NCI-H82 treated with DMSO at 0.1 percent for 48 hours (cell line): ENCODE measurements at regions not wholly inside any gene's neighbourhood (a gene's known extent, or its start where the extent isn't known, plus 50 kb on each side); places are given as distances from the start of the nearest gene placed in this dataset.
A peak's percentile ranks its signal among the peaks of the same experiment; 100 is the strongest.

Experiments used
- DNase-seq: peaks from one replicate; lab custom pipeline; 2025; ENCODE audit not compliant: unreplicated experiment; lab: John Stamatoyannopoulos, UW

DNA sequence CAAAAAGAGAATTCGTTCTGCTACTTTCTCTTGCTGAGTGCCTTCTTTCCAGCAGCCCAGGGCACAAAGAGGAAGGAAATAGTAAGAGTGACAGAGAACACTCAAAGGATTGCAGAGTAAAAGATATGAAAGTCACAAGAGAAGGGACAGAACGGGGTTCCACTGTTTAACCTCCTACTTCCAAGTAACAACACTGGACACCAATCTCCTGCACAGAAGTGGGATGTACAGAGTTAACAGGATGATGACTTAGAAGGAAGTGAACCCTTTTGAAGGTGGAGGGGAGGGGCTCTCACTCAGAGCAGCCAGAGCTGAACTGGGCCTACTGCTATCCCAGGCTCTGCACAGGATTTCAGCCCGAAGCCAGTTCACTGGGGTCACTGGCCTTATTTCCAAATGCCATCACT lies 130.1 kb upstream of the PRICKLE2 start:
- peak; percentile 21 for DNase-seq

DNA sequence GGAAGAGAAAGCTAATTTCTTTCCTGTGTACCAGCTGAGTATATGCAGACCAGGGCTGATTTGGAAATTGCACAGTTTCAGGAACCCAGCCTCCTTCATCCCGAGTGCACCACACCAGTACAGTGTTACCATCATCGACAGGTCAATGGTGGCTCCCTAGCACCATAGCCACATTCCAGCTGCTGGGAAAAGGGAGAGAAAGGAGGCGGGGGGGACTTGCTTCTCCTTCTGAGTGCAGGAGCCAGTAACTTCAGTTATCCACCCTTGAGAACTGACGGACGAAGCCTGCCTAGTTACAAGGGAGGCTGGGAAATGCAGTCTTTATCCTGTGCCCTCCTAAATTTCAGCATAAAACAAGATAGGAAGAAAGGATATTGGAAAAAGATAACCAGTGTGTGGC lies 129.7 kb upstream of the PRICKLE2 start:
- DNase-seq, result no peak

- no peak for DNase-seq
Observed at GRCh38 chr3:64354221-64354620, 129.0 kb upstream of the PRICKLE2 start.

- DNase-seq, result no peak
Observed at GRCh38 chr3:64353226-64353625, 128.0 kb upstream of the PRICKLE2 start.

- no peak for DNase-seq
Observed at GRCh38 chr3:64352639-64352992, 127.3 kb upstream of the PRICKLE2 start.

DNA sequence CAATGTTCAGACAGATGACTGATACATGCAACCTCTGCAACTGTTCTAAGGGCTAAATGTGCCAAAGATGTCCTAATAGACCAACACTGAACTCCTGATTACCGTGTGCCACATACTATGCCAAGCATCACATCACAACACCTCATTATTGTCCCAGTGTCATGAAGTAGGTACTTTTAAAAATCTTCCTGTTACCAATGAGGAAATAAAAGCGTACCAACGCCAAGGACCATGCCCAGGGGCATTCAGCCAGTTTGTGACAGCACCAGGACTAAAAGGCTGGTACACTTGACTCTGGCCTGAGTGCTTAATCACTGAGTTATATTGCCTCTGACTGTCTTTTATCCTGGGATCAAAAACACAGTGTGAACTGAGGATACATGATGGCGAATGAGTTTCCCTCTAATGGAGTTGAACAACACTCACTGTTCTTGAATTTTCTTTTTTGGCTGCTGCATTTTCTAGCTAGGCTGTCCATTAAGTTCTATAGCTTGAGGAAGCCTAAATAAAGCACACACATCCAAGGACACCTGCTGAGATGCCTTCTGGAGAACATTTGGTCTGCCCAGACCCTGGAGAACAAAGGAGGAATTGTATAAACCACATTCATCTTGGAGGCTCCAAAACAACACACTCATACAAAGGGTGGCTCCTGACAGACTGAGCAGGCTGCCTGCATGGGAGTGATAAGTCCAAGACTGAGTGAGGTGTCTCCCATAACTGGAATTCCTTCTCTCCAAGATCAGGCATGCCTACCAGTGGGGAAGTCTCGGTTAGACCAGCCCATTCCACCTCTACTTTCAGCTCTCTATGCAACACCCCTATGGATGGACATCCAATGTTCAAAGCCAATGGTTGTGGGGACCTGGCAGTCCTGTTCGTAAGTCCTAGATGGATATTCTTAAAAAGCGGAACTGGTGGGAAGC lies 126.7 kb upstream of the PRICKLE2 start:
- no peak for DNase-seq

- DNase-seq, result no peak
Observed at GRCh38 chr3:64349551-64349950, 124.3 kb upstream of the PRICKLE2 start.

- no peak for DNase-seq
Observed at GRCh38 chr3:64345371-64345770, 120.1 kb upstream of the PRICKLE2 start.

DNA sequence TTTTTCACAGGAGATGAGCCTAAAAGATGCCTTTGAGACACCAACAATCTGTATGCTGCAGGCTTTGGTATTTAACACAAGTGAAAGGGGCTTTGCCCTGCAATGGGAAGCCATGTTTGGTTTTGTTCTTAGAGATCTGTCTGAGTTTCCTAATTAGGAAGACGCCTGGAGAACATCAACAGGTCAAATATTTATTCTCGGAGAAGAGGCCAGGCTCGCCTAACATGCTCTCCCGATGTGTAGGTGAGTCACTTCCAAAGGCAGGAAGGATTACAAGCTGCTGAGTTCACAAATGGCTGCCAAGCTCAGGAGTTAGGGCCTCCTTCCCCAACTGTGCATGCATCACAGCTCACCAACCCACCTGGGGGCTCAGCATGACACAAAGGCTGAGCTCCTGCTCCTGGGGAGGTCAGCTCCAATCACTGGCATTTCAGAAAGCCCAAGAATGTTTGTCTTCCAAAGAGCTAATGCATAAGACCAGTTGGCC lies 119.5 kb upstream of the PRICKLE2 start:
- DNase-seq, result no peak

DNA sequence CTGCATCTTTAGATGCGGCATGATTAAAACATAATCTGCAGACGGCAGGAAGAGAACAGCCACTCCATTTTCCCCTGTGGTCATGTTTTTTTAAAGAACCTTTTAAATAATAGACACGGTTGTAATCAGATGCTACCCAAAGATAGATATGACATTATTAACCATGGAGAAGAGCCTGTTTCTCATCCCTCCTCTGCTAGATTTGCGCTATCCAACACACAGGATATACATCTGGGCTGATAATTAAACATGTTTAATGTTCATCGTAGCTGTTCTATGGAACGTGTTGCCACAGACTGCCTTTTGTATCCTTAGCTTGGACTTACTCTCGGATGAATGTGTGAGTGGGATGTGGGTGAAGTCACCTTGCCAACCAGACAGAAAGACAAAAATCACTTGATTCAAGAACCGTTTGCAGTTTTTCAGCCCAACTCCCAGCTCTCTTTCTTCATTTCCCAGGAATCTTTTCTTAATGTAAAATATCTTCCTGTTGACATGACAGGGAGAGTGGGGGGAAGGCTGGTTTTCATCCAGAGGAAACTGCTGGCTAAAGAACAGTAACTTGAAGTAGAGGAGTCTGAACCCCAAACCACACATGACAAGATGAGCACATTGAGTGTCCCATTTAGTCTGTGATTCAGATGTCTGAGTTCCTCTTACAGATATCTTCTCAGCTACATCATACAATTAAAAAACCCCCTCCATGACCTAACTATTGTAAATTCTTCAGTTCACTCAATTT lies 118.6 kb upstream of the PRICKLE2 start:
- DNase-seq, result no peak

DNA sequence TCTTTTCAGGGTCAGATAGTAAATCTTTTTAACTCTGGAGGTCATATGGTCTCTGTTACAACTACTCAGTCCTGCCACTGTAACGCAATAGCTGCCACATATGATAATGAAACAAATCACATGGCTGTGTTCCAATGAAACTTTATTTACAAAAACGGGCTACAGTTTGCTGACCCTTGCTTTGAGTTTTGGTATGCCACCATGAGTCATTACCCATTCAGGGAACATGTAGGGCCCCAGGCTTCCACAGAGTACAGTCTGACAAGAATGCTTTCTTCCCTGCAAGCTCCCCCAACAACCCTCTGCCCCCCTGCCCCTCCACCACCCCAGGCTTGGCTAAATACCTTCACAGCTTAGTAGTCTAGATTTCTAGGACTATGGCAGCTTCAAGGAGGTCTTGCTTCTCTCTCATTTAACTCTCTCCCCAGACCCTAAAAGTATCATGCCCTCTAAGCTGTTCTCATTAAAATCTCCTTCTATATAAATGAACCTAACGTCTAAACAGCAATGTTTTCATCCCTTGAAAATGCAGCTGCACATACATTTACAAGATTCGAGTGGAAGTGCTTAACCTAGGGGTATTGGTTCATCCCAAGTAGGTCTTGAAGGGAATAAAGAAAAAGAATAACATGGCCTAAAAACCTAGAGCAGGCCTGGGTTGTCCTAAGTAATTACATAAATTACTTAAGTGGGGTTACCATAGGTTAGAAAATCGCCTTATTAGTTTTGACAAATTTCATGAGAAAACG lies 117.8 kb upstream of the PRICKLE2 start:
- DNase-seq, result no peak

- DNase-seq, result no peak
Observed at GRCh38 chr3:64341296-64341695, 116.0 kb upstream of the PRICKLE2 start.

DNA sequence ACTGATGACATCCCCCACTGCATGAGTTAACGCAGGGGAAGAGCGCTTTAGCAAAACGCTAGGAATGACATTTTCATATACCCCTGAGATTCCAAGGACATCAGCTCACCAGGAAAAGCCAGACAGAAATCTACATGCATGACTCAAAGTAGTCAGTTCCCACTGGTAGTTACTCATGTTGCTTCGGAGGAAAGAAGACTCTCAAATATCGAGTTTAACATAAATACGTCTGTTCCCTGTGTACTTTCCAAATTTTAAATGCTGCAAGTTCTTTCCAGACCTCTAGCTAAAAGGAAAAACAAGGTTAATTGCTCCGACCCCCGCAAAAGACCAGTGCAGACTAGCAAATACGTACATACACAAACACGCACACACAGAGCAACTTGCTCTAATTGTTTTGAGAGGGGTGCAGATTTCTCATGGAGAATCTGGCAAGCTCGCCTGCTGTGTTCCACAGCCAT lies 115.4 kb upstream of the PRICKLE2 start:
- DNase-seq, result no peak

- DNase-seq, result no peak
Observed at GRCh38 chr3:64336488-64336887, 111.2 kb upstream of the PRICKLE2 start.

DNA sequence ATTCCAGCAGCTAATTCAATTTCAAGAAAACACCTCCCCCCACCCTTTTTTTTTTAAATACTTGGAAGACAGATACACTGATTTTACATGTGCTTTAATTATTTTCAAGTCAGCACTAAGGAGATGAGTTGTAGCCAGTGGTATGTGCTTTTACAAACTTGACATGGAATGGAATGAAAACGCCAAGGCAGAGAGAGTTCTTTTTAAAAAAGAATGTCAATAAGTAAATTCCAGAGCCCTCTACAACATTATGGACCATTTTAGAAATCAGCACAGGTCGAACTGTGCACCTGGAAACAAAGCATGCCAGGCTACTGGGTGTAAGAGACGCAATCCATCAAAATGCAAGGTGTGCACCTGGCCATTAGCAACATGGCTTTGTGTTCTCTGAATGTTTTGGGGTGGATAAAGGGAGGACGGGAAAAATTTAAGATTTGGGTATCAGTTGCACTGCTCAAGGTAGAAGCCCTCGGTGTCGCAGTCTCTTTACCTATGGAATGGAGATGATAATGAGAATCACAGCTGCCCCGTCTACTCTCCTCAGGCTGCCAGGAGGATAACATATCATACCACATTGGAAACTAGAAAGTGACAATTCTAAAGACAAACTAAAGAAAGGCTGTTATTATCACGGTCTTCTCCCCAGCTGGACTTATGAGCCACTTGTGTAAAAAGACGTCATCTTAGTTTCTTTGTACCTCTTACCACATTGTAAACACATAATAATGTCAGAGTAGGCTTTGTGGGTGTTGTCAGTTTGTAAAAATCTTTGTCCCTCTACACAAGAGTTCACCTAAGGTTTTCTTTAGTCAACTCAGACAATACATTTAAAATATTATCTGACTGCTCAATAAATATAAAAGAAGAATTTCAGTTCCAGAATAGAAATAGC lies 107.4 kb upstream of the PRICKLE2 start:
- no peak for DNase-seq

GRCh38 chr3:64331605-64332004 lies 106.3 kb upstream of the PRICKLE2 start:
- no peak for DNase-seq

GRCh38 chr3:64329037-64329436 lies 103.8 kb upstream of the PRICKLE2 start:
- no peak for DNase-seq

- no peak for DNase-seq
Observed at GRCh38 chr3:64327100-64327804, 102.0 kb upstream of the PRICKLE2 start.

GRCh38 chr3:64321747-64322146 lies 96.5 kb upstream of the PRICKLE2 start:
- DNase-seq, result no peak

DNA sequence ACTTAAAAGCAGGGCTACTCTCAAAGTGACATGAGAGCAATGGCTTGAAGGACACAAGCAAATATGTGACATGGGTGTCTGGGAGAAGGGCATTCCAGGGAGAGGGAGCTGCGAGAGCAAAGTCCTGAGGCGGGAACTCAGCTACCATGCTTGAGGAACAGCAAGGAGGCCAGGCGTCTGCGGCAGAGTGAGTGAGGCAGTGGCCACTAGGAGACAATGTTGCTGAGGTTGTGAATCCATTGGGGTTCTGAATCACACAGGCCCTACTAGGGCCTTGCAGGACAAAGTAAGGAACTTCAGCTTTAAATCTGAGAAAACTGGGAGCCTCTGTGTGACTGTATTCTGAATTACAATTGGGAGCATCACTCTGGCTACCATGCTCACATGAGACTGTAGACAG lies 94.1 kb upstream of the PRICKLE2 start:
- no peak for DNase-seq
